HG03097 (cell line): ENCODE measurements at regions not wholly inside any gene's neighbourhood (a gene's known extent, or its start where the extent isn't known, plus 50 kb on each side); places are given as distances from the start of the nearest gene placed in this dataset.

Experiments used
- ATAC-seq: cut with Tn5 transposase; IDR thresholded peaks from one replicate; pipeline ENCODE4 v1.9.1; 2021; ENCODE audit not compliant: unreplicated experiment, low FRiP score

DNA sequence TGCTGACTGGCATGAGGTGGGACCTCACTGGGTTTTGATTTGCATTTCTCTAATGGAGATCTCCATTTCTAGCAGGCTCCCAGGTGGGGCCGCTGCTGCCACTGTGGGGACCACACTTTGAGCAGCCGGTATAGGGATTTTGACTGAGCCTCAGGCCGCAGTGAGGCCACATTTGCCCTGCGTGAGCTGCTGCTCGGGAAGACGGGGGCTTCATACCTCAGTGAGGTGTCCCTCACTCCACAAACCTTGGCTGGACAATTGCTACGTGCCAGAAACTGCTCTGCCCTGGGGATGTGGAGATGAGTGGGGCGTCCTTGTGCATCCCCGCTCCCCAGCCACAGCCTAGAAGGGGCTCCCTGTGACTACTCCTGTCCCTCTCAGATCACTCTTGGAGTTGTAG, 134.3 kb downstream of the ANKRD60 start:
- no peak for ATAC-seq

DNA sequence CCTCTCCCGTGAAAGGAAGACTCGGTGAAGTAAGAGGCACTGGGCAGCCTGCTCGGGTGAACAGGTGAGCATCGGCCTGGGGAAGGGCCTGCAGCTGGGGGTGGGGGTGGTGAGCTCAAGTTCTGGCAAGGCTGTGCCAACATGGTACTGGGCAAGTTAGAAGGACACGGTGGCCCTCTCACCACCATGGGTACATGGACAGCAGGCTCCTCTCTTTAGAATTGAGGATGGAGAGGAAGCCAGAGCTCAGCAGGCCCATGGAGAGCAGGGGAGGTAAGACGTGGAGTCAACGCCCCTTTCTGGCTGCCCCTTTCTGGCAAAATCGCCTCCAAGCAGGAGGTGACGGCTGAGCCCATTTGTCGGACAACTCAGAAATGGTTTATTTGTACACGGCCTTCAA, 135.6 kb downstream of the ANKRD60 start:
- no peak for ATAC-seq

DNA sequence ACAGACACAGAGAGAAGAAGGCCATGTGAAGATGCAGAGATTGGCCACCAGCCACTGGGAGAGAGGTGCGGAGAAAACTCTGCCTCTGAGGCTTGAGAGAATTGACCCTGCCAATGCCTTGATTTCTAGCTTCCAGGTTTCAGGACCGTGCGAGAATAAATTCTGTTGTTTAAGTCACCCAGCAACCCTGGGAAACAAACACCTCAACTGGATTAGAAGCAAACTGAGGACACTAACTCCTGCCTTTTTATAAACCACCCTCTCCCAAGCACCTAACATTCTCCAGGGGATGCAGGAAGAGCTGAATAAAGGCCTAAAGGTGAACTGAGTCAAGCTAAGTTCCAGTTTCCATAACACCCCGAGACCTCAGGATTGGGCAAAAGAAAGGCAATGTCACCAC, 136.1 kb downstream of the ANKRD60 start:
- no peak for ATAC-seq

DNA sequence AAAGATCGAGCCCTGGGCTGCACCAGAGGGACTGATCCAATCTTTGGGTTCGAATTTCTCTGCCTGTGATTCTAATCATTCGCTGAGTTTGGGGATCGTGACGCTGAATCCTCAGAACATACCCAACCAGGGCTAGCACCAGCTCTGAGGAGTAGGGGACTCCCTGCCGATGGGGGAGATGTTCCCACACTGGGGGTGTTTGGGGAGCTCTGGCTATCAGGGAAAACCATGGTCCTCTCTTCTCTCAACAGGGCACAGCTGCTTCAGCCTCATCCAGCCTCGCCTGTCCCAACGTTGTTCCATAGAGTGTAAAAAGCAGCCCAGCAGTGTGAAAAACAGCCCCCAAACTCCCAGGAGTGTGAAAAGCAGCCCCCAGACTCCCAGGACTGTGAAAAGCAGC, 136.6 kb downstream of the ANKRD60 start:
- ATAC-seq: no peak

DNA sequence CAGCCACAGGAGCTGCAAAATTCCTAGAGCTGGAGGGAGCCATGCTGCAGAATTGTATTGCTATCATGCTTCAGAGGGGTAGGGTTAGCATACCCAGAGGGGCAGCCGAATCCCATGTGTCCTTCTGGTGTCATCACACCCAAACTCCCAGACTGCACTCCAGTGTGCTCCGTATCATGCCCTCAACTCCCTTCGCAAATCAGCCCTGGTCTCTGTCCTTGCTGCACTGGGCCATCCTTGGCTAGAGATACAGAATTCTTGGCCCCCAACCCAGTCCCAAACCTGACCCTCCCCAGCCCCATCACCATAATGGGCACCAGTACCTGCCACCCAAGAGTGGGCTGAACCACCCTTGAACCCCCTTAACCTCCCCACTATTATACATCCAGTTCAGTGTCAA, 138.3 kb downstream of the ANKRD60 start:
- ATAC-seq: no peak

DNA sequence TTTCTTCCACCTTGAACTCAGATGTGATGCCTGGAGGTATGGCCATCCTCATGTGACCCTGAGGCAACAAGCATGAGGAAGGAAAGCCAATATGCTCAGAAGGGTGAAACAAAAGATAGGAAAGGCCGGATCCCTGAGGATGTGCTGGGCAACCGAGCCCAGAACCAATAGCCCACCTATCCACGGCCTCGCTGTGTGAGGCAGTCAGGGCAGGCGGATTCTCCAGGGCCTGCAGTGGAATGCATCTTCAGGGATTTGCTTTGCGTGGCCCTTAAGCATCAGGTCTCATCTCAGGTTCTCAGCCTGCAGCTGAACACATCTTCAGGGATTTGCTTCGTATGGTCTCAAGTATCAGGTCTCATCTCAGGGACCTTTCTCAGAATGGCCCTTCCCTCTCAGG, 139.8 kb downstream of the ANKRD60 start:
- ATAC-seq: no peak

DNA sequence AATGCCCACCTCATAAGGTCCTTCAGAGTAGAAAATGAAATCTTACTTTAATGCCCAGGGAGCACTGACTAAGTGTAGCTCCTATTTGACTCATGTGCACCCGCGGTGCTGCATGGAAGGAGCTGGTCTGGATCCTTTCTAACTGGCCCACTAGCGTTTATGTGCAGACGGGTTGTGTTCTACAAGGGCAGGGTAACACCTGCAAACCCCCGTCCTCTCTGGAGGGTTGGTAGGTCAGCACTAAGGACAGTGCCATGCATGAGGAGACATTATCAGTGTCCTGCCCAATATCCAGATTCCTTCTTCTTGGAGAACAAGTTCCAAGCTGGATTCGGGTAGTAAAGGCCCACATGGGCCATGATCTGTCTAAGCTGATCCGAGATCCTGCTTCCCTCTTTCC, 140.3 kb downstream of the ANKRD60 start:
- no peak for ATAC-seq

DNA sequence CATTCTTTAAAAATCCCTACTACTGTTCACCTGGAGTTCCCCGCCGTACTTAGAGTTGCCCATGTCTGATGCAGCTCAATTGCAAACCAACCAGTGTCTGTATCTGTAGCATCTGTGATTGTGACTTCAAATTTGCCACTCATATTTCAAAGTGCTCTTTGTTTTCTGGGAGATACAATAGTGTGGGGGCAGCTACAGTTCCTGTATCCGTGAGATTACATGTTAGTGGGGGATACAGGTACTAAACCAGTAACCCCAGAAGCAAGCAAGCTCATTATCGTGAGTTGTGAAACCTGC, 140.9 kb downstream of the ANKRD60 start:
- no peak for ATAC-seq

DNA sequence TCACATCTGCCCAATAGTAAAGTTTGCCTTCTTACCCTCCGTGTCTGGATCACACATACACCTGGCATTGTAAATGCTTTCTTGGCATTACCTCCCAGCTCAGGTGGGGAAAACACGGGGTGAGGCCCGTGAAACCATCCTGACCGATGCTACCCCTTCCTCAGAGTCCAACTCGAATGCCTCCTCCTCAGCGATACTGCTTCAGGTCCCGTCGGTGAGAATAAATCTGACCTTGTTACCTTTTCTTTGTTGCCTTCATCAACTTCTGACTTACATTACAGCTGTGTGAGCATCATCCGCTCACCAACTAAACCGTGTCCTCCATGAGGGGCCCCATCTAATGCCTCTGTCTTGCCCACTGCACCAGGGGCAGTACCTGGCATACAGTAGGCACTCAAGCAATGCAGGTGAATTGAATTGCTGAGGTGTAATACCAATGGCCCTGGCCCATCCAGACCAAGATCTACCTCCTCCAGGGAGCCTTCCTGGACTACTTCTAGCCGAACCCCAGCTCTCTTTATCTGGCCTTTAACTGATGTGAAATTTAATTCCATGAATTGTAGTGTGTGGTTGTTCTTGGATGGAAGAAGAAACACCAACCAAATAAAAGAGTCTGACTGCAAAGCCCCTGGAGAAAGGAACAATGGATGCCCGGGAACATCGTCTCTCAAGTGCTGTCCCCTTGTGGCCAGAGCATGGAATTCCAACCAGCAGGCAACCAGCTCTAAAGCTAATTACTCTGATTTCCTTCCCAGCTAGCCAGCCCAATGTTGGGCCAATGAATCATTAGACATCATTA, 141.5 kb downstream of the ANKRD60 start:
- no peak for ATAC-seq

DNA sequence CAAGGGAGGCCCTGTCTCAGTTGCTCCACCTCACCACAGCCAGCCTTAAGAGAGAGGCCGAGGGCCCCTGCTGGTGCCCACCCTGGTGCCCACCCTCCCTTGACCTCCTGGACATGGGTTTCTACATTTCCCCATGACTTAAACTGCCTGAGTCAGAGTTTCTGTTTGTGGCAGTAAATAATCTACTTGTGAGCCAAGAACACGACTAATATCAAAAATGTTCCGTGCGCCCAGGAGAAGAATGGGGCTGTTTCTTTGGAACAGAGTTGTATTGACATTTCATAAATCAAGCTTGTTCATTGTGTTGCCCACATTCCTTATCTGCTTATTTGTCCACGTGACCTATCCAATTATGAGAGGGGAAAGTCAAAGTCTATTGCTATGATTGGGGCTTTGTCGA, 143.5 kb downstream of the ANKRD60 start:
- no peak for ATAC-seq

DNA sequence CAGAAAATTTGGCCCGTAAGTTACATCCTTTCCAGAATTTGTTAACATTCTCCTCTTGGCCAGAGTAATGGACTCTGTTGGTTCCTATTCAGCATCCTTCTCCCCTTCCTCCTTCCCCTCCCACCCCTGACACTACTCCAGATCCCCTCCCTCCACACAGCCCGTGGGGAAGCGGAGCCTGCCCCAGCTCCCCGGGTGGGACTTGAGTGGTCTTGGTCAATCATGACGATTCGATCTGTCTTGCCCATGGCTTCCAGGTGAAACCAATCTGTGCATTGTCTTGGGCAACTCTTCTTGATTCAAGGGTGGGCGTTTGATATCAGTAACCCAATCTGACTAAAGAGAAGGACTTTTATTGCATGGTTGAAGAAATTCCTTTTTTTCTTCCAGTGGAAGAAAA, 143.9 kb downstream of the ANKRD60 start:
- no peak for ATAC-seq

DNA sequence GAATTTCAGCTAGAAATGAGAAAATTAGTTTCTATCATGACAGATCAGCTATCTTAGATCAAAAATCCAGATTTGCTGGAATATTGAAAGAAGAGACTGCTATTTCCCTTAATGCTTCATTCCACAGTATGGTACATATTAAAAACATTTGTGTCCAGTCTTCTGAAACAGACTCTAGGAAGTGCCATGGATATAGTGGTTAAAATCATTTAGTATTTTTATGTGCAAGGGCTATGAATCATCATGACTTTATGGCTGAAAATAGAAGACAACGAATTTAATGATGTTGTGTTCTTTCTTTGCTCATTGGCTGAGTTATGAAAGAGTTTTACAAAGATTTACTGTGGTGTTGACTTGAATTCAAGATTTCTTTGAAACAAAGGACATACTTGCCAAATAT, 146.6 kb downstream of the ANKRD60 start:
- no peak for ATAC-seq

DNA sequence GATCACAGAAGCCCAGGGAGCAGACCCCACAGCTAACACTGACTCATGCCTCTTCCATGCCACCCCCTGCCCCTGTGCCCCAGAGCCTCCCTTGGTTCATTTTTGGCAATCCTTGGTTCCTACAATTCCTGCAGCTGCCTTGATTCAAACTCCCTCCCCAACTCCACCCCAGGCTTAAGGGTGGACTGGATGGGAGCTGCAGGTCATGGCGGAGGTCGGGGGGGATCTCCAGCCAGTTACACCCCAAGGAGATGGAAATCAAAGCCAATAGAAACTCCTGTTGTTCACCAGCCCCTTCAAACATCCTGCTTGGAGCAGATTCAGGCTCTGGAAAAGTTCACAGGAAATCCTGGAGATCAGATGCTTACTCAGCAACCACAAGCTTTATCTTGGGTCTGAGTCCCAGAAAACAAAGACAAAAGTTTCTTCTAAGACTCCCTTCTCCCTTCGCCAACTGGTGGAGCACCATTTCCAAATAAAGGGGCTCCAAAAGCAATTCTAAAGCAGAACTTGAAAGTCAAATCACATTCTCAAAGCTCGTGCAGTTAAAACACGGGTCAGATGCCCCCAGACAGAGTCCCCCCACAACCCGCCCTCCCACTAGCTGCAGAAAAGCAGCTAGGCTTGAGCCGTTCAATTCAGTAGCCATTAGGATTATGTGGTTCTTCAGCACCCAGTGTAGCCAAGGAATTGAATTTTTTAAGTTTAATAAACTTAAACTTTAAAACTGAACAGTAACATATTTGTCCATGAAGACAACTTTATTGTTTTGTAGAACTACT, 149.5 kb downstream of the ANKRD60 start:
- ATAC-seq: no peak

DNA sequence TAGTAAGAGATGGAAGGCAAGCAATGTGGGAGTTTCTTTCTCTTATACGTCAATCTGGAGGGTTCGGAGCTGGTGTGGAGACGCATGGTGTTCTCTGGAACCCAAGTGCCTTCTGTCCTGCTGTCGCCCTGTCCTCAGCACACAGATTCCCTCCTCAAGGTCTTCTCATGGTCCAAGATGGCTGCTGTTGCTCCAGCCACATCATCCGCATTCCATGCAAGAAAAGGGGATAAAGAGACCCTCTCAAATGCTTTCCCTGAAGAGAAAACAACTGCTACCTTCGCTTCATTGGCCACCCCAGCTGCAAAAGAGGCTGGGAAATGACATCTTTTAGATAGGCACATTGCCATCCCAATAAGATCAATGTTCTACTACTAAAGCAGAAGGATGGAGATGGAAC, 151.2 kb downstream of the ANKRD60 start:
- no peak for ATAC-seq

DNA sequence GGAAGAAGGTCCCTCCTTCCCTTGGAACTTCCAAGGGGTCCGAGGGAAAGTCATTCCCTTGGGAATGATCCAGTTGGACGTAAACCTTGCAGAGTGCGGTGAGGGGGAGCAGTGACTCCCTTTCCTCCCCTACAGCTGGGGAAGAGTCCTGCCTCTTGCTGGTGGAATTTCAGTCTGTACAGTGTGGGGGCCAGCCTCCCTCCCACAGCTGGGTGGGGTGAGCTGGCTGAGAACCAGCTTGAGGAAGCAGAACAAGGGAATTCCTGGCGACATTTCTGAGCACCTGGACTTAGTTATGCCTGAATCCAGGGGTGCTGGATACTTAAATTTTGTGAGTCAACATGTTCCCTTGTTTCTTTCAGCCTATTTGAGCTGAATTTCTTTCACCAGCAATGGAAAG, 152.0 kb downstream of the ANKRD60 start:
- ATAC-seq: no peak

DNA sequence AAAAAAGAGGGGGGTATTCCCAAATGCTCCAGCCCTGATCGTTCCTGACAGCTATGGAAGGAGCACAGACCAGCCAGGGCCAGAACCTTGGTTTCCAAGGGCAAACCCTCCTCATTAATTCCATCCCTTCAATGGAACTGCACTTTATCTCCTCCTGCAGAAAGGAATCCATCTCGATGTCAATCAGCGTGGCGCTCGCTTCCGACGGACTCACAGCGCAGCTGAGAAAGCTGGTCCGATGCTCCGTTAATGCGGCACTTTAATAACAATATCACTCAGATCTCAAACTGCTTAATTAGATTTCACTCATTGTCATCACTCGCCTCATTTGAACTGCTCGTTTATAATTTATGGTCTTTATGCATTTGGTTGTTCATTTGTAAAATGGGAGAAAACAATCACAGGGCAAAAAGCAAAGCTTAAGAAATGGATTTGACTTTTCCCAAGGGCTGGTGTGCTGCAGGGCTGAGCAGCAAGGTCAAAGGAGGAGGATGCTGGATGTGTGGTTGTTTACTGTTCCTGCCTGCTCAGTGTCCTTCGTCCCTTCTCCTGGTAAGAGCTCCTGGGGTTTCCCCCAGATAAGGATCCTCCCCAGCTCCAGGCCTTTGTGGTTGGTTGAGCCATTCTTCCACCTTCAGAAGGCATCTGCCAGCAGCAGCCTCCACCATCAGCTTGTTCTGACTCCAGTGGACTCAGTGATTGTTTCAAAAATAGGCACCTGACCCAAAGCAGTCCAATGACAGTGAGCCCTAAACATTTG, 152.7 kb downstream of the ANKRD60 start:
- ATAC-seq: no peak

DNA sequence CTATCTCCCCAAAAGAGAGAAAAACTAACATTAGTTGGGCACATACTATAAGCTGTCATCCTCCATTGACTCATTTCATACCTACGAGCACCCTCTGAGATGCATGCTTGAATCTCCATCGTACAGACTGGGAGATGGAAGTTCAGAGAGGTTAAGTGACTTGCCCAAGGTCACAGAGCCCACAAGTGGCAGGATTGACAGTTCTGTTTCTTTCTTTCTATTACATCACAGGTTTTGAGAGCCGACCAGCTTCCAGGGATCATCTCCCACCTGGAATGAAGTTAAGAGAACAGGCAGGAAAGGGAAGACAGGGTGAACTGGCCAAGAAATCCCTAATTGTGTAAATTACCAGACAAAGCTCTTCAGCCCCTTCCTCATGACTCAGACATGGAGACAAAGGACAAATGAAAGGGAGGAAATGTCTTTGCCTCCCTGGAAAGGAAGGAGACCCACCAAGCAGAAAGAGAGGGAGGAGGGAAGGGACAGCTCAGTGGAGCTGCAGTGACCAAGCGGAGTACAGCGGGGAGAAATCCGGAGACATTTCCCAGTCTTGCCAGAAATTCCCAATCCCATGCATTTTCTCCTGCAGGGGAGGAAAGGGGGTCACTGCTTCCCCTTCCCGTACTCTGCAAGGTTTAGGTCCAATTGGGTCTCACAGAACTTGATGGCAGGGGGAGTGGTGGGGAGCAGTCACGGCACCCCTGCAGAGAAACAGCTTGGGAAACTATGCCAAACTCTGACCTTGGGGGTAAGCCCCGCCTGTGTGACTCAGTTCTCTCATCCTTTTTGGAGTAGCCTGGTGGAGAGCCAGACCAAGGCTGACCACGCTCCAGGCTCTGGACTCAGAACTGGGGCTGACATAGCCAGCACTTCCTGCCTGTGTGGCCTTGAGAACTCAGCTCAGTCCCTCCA, 154.3 kb downstream of the ANKRD60 start:
- ATAC-seq: no peak

DNA sequence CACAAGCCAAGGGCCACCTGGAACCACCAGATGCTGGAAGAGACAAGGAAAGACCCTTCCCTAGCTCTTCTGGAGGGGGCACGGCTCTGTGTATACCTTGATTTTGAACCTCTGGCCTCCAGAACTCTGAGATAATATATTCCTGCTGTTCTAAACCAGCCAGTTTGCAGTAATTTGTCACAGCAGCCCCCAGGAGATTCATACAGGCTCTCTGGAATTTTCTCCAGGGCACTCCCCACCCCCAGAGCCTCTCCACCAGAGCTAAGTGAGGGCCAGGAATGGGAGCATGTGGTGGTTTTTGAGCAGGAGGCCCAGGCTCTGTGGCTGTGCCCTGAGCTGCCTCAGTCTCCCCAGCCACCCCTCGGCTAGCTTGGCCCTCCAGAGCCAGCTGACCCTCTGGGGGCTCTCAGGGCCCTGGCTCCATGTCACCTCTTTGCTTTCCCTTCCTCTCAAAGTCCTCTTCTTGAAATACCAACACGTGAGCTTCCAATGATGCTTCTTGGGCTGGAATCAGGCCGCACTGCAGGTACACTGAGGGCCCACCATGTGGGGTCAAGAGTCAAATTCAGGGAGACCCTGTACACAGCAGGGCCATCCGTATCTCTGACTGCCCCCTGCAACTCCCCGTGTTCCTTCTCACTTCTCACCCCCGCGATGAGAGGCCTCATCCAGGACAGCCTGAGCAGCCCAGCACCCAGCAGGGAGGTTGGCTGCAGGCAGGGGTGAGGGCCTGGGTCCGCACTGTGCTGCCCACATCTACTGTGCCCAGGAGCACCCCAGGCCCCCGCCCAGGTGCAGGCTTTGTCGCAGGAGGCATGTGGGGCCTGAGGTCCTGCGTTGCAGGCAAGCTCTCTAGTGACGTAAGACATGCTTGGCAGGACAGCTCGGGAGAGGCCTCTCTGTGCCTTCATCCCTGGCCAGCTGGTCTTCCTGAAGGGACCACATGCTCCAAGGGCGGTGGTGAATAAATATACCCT, 155.5 kb downstream of the ANKRD60 start:
- no peak for ATAC-seq

DNA sequence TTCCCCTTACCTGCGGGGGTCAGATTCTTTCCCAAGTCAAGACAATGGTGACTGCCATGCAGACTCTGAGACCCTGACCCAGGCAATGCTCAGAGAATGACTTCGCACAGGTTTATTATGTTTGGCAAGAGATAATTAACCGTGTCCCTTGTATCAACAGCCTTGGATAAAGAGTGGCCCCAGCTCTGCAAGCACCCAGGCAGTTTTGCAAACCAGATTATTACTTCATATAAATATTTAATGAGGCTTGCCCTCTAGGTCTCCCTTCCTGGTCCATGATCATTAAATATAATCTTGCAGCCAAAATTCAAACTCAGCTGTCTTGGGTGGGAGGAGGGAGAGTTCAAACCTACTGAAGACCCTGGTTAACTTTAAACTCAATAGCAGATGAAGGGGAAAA, 156.5 kb downstream of the ANKRD60 start:
- no peak for ATAC-seq
